Liver (tissue), 8 donors: ENCODE measurements at regions not wholly inside any gene's neighbourhood (a gene's known extent, or its start where the extent isn't known, plus 50 kb on each side); places are given as distances from the start of the nearest gene placed in this dataset.

Source experiments
- DNase-seq: peaks from one replicate; pipeline ENCODE4 v3.0.0-alpha.2; 2017; ENCODE audit warnings: low spot score
- H3K27ac ChIP-seq, 2 donors: one replicate each; pipeline ENCODE4 v1.7.0; 2013; ENCODE audit warnings: inconsistent platforms in 2 of 2, low read length in 2 of 2, control low read depth in 1 of 2, low read depth in 1 of 2, mild to moderate bottlenecking in 1 of 2
- H3K27me3 ChIP-seq, 4 donors: one replicate each; pipeline versions ENCODE4 v1.6.1 to v1.7.0; 2013; ENCODE audit warnings: low read length in 3 of 4, inconsistent platforms in 1 of 4, mild to moderate bottlenecking in 1 of 4, moderate library complexity in 1 of 4; ENCODE audit not compliant: control insufficient read depth in 4 of 4, insufficient read depth in 4 of 4
- H3K36me3 ChIP-seq, 4 donors: one replicate each; pipeline versions ENCODE4 v1.6.1 to v1.7.0; 2013; ENCODE audit warnings: low read length in 3 of 4, mild to moderate bottlenecking in 3 of 4, low read depth in 1 of 4, moderate library complexity in 1 of 4; ENCODE audit not compliant: control insufficient read depth in 4 of 4, insufficient read depth in 3 of 4
- H3K4me1 ChIP-seq, 4 donors: one replicate each; pipeline versions ENCODE4 v1.6.1 to v1.7.0; 2013; ENCODE audit warnings: low read length in 3 of 4, mild to moderate bottlenecking in 3 of 4, moderate library complexity in 1 of 4; ENCODE audit not compliant: control insufficient read depth in 4 of 4, insufficient read depth in 4 of 4
- H3K4me3 ChIP-seq, 3 donors: one replicate each; pipeline versions ENCODE4 v1.6.1 to v1.7.0; 2013; ENCODE audit warnings: low read length in 3 of 3, control low read depth in 1 of 3, low read depth in 1 of 3, mild to moderate bottlenecking in 1 of 3
- H3K9ac ChIP-seq, 2 donors: one replicate each; pipeline ENCODE4 v1.7.0; 2013; ENCODE audit warnings: low read length in 2 of 2, mild to moderate bottlenecking in 2 of 2, moderate library complexity in 2 of 2, control low read depth in 1 of 2, low read depth in 1 of 2
- H3K9me3 ChIP-seq, 4 donors: one replicate each; pipeline versions ENCODE4 v1.6.1 to v1.7.0; 2013; ENCODE audit warnings: low read length in 3 of 4; ENCODE audit not compliant: control insufficient read depth in 4 of 4
- CTCF ChIP-seq: fragments of 150-350 bp; IDR thresholded peaks from 2 replicates; pipeline ENCODE4 v1.5.1; 2017; ENCODE audit warnings: improper control_type of control experiment, low read depth, low read length; ENCODE audit not compliant: missing input control
- EGR1 ChIP-seq, 2 donors: IDR thresholded peaks; 2 replicates each; pipeline ENCODE4 v1.6.1; 2016 to 2018; ENCODE audit warnings: antibody characterized with exemption in 2 of 2, low read depth in 2 of 2
- FOXA1 ChIP-seq: IDR thresholded peaks from 2 replicates; pipeline ENCODE4 v1.6.1; 2016; ENCODE audit warnings: antibody characterized with exemption
- FOXA2 ChIP-seq: IDR thresholded peaks from 2 replicates; pipeline ENCODE4 v1.6.1; 2016; ENCODE audit warnings: antibody characterized with exemption
- GABPA ChIP-seq, 2 donors: IDR thresholded peaks in 1 of 2; conservative IDR thresholded peaks in 1 of 2; 2 replicates each; pipeline ENCODE4 v1.6.1; 2016; ENCODE audit warnings: antibody characterized with exemption in 2 of 2, mild to moderate bottlenecking in 1 of 2, moderate library complexity in 1 of 2
- HNF4A ChIP-seq, 2 donors: conservative IDR thresholded peaks; 2 replicates each; pipeline ENCODE4 v1.6.1; 2016; ENCODE audit warnings: antibody characterized with exemption in 2 of 2, mild to moderate bottlenecking in 2 of 2
- HNF4G ChIP-seq: IDR thresholded peaks from 2 replicates; pipeline ENCODE4 v1.6.1; 2016; ENCODE audit warnings: antibody characterized with exemption
- JUND ChIP-seq, 2 donors: IDR thresholded peaks; 2 replicates each; pipeline ENCODE4 v1.6.1; 2016; ENCODE audit warnings: antibody characterized with exemption in 2 of 2
- NR2F2 ChIP-seq: IDR thresholded peaks from 2 replicates; pipeline ENCODE4 v1.6.1; 2016; ENCODE audit warnings: antibody characterized with exemption
- RAD21 ChIP-seq, 2 donors: IDR thresholded peaks; 2 replicates each; pipeline ENCODE4 v1.6.1; 2016; ENCODE audit warnings: antibody characterized with exemption in 2 of 2, mild to moderate bottlenecking in 2 of 2
- RXRA ChIP-seq, 2 donors: IDR thresholded peaks; 2 replicates each; pipeline ENCODE4 v1.6.1; 2017 to 2018; ENCODE audit warnings: antibody characterized with exemption in 2 of 2, mild to moderate bottlenecking in 1 of 2
- SP1 ChIP-seq: IDR thresholded peaks from 2 replicates; pipeline ENCODE4 v1.6.1; 2018; ENCODE audit warnings: antibody characterized with exemption, mild to moderate bottlenecking
- TAF1 ChIP-seq: conservative IDR thresholded peaks from 2 replicates; pipeline ENCODE4 v1.6.1; 2016; ENCODE audit warnings: antibody characterized with exemption, mild to moderate bottlenecking
- YY1 ChIP-seq: IDR thresholded peaks from 2 replicates; pipeline ENCODE4 v1.6.1; 2016; ENCODE audit warnings: antibody characterized with exemption, mild to moderate bottlenecking
- ZBTB33 ChIP-seq: IDR thresholded peaks from 2 replicates; pipeline ENCODE4 v1.6.1; 2016; ENCODE audit warnings: antibody characterized with exemption
- WGBS: extraction: QIAGEN DNeasy Blood & Tissue Kit; methylation state at CpG from one replicate; pipeline ENCODE4 v1.1.7; 2013; 5-methylcytosine and 5-hydroxymethylcytosine counted together
- TF ChIP-seq, protein P1 (sequence below): IDR thresholded peaks from 2 replicates; pipeline ENCODE4 v1.6.1; 2016; ENCODE audit warnings: antibody characterized with exemption
- TF ChIP-seq, protein P2 (sequence below): IDR thresholded peaks from 2 replicates; pipeline ENCODE4 v1.6.1; 2016; ENCODE audit warnings: antibody characterized with exemption, mild to moderate bottlenecking
- TF ChIP-seq, protein P3 (sequence below): IDR thresholded peaks from 2 replicates; pipeline ENCODE4 v1.6.1; 2016; ENCODE audit warnings: antibody characterized with exemption
- donor health status: healthy.
- donor health status: healthy.
- donor health status: healthy.
- donor health status: healthy.
- donor health status: healthy.

- Histone ChIP-seq H3K4me1 (no peaks in the 10 kb centered on the region), H3K4me3 (no peak overlapping the region), H3K27me3 (no peaks in the 10 kb centered on the region), H3K9ac (no peak overlapping the region), H3K9me3 (no peaks in the 10 kb centered on the region), H3K27ac (no peak overlapping the region), H3K36me3 (no peaks in the 10 kb centered on the region)
- WGBS, result 100% methylated on average over 1 of the region's 1 CpG
- TF ChIP-seq, protein P1, sequence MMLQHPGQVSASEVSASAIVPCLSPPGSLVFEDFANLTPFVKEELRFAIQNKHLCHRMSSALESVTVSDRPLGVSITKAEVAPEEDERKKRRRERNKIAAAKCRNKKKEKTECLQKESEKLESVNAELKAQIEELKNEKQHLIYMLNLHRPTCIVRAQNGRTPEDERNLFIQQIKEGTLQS, result no peak
- no peak for TF ChIP-seq SP1
- TF ChIP-seq CTCF, result no peak
- TF ChIP-seq YY1, result no peak
- TF ChIP-seq HNF4A (conservative IDR thresholded peaks at IDR 0.05), result no peak
- no peak for TF ChIP-seq FOXA1
- no peak for TF ChIP-seq GABPA (IDR thresholded peaks at IDR 0.05 in 1 of 2, conservative IDR thresholded peaks at IDR 0.05 in 1 of 2)
- TF ChIP-seq JUND (IDR thresholded peaks at IDR 0.05), result no peak
- TF ChIP-seq, protein P2, sequence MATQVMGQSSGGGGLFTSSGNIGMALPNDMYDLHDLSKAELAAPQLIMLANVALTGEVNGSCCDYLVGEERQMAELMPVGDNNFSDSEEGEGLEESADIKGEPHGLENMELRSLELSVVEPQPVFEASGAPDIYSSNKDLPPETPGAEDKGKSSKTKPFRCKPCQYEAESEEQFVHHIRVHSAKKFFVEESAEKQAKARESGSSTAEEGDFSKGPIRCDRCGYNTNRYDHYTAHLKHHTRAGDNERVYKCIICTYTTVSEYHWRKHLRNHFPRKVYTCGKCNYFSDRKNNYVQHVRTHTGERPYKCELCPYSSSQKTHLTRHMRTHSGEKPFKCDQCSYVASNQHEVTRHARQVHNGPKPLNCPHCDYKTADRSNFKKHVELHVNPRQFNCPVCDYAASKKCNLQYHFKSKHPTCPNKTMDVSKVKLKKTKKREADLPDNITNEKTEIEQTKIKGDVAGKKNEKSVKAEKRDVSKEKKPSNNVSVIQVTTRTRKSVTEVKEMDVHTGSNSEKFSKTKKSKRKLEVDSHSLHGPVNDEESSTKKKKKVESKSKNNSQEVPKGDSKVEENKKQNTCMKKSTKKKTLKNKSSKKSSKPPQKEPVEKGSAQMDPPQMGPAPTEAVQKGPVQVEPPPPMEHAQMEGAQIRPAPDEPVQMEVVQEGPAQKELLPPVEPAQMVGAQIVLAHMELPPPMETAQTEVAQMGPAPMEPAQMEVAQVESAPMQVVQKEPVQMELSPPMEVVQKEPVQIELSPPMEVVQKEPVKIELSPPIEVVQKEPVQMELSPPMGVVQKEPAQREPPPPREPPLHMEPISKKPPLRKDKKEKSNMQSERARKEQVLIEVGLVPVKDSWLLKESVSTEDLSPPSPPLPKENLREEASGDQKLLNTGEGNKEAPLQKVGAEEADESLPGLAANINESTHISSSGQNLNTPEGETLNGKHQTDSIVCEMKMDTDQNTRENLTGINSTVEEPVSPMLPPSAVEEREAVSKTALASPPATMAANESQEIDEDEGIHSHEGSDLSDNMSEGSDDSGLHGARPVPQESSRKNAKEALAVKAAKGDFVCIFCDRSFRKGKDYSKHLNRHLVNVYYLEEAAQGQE, result no peak
- TF ChIP-seq ZBTB33, result no peak
- no peak for TF ChIP-seq EGR1 (IDR thresholded peaks at IDR 0.05; ENCODE audit: low read depth in 2 of 2)
- TF ChIP-seq FOXA2, result no peak
- no peak for TF ChIP-seq RXRA (IDR thresholded peaks at IDR 0.05)
- TF ChIP-seq HNF4G, result no peak
- TF ChIP-seq TAF1, result no peak
- DNase-seq, result no peak
Measured at GRCh38 chr2:57842531-57842930, 204.1 kb upstream of the VRK2 start.

DNA sequence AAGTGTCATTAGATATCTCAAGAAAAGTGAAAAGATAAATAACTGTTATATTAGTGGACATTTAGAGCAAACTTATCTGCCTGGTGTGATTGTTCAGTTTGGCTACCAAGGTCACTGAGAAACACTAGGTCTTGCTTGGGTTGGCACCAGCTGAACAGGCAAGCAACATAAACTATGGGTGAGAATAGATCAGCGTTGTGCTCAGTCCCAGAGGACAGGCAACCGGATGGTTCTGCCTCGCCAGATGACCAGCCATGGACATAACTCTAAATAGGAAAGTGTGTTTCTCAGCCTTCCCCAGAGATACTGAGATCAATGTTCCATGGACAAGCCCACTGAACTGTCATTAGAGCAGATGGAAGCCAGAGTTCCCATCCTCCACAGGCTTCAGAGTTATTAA lies 203.4 kb upstream of the VRK2 start:
- H3K36me3 ChIP-seq, result no peaks in the 10 kb centered on the region
- H3K4me1 ChIP-seq, result no peaks in the 10 kb centered on the region
- TF ChIP-seq RAD21 (IDR thresholded peaks at IDR 0.05) (no peak), TAF1 (no peak), RXRA (IDR thresholded peaks at IDR 0.05) (no peak), FOXA1 (no peak), GABPA (IDR thresholded peaks at IDR 0.05 in 1 of 2, conservative IDR thresholded peaks at IDR 0.05 in 1 of 2) (no peak), EGR1 (IDR thresholded peaks at IDR 0.05; ENCODE audit: low read depth in 2 of 2) (no peak), NR2F2 (no peak), FOXA2 (no peak), JUND (IDR thresholded peaks at IDR 0.05) (no peak), SP1 (no peak), HNF4G (no peak), YY1 (no peak)
- TF ChIP-seq, protein P2, result no peak
- TF ChIP-seq, protein P3, sequence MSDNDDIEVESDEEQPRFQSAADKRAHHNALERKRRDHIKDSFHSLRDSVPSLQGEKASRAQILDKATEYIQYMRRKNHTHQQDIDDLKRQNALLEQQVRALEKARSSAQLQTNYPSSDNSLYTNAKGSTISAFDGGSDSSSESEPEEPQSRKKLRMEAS, result no peak
- no peaks in the 10 kb centered on the region for H3K9me3 ChIP-seq
- no peak for DNase-seq
- no peaks in the 10 kb centered on the region for H3K27me3 ChIP-seq
- H3K9ac ChIP-seq, result no peak overlapping the region
- WGBS, result 90% methylated on average over 3 of the region's 3 CpGs
- no peak overlapping the region for H3K4me3 ChIP-seq
- H3K27ac ChIP-seq, result no peak overlapping the region
